B cell (primary cell): ENCODE measurements at regions not wholly inside any gene's neighbourhood (a gene's known extent, or its start where the extent isn't known, plus 50 kb on each side); places are given as distances from the start of the nearest gene placed in this dataset.

Experiments
- ATAC-seq: fragments of 200-7000 bp; cut with Tn5 transposase; one replicate; pipeline ENCODE4 v1.10.0; 2021; ENCODE audit warnings: low read depth, mild to moderate bottlenecking, moderate number of reproducible peaks, moderate library complexity
- CTCF ChIA-PET: fragments of 350-600 bp; sonication (Branson Sonifier 250); formaldehyde crosslinking; loops from one replicate; lab custom pipeline; 2021; ENCODE audit warnings: antibody characterized with exemption, inconsistent platforms; lab: Charles Lee
- POLR2A ChIA-PET: fragments of 350-600 bp; sonication (Branson Sonifier 250); formaldehyde crosslinking; loops from one replicate; lab custom pipeline; 2021; ENCODE audit warnings: antibody characterized with exemption; lab: Charles Lee
- DNase-seq: peaks from one replicate; pipeline ENCODE4 v3.0.0; 2013
- H2AFZ ChIP-seq: 2 replicates; pipeline ENCODE4 v1.6.1; 2012; ENCODE audit warnings: mild to moderate bottlenecking, low read depth, low read length; ENCODE audit not compliant: insufficient read depth, poor library complexity, severe bottlenecking
- H3K27ac ChIP-seq, 2 donors: 1 replicate in 1 of 2; 2 replicates in 1 of 2; pipeline ENCODE4 v1.5.1; 2012 to 2013; ENCODE audit warnings: low read length in 2 of 2, mild to moderate bottlenecking in 2 of 2, moderate library complexity in 1 of 2
- H3K27me3 ChIP-seq, 4 experiments: fragments of 200-600 bp in 1 of 4; sonication (generic) in 1 of 4; replicated peaks in 1 of 4; 1 replicate in 2 of 4; 2 replicates in 2 of 4; pipeline versions ENCODE4 v1.6.1 to v1.7.0; 2013 to 2016; ENCODE audit warnings: low read length in 3 of 4, mild to moderate bottlenecking in 2 of 4, mixed read lengths in 1 of 4, moderate library complexity in 1 of 4; ENCODE audit not compliant: insufficient read depth in 4 of 4, control insufficient read depth in 3 of 4; ENCODE audit errors: control extremely low read depth in 1 of 4
- H3K36me3 ChIP-seq, 2 experiments: replicated peaks in 1 of 2; 1 replicate in 1 of 2; 2 replicates in 1 of 2; pipeline versions ENCODE4 v1.6.1 to v1.7.1; 2013; ENCODE audit warnings: low read length in 1 of 2; ENCODE audit not compliant: insufficient read depth in 2 of 2, control insufficient read depth in 1 of 2; ENCODE audit errors: control extremely low read depth in 1 of 2, extremely low read depth in 1 of 2
- H3K4me1 ChIP-seq, 2 donors: fragments of 200-600 bp in 1 of 2; sonication (generic) in 1 of 2; 1 replicate in 1 of 2; 2 replicates in 1 of 2; pipeline versions ENCODE4 v1.5.1 to v1.6.1; 2013 to 2017; ENCODE audit warnings: low read length in 2 of 2; ENCODE audit not compliant: control insufficient read depth in 2 of 2, insufficient read depth in 2 of 2
- H3K4me2 ChIP-seq: replicated peaks from 2 replicates; pipeline ENCODE3; 2012; ENCODE audit warnings: mild to moderate bottlenecking, low read depth, low read length; ENCODE audit not compliant: poor library complexity, severe bottlenecking
- H3K4me3 ChIP-seq, 5 experiments: fragments of 200-600 bp in 1 of 5; sonication (generic) in 1 of 5; 1 replicate in 3 of 5; 2 replicates in 2 of 5; pipeline versions ENCODE4 v1.5.1 to v1.7.0; 2011 to 2016; ENCODE audit warnings: low read length in 4 of 5, mild to moderate bottlenecking in 4 of 5, low read depth in 2 of 5, control low read depth in 1 of 5, moderate library complexity in 1 of 5; ENCODE audit not compliant: insufficient read depth in 1 of 5; ENCODE audit errors: control extremely low read depth in 1 of 5, extremely low read depth in 1 of 5
- H3K79me2 ChIP-seq: fragments of 200-600 bp; sonication (generic); one replicate; pipeline ENCODE4 v1.6.0; 2016; ENCODE audit warnings: low read length; ENCODE audit not compliant: control insufficient read depth, insufficient read depth
- H3K9ac ChIP-seq: fragments of 200-600 bp; sonication (generic); 2 replicates; pipeline ENCODE4 v1.6.1; 2017; ENCODE audit warnings: mild to moderate bottlenecking, low read length, moderate library complexity
- H3K9me3 ChIP-seq, 3 donors: one replicate each; pipeline versions ENCODE4 v1.6.1 to v1.7.1; 2013; ENCODE audit warnings: low read length in 2 of 3; ENCODE audit not compliant: control insufficient read depth in 2 of 3, insufficient read depth in 1 of 3; ENCODE audit errors: control extremely low read depth in 1 of 3
- H4K20me1 ChIP-seq: 2 replicates; pipeline ENCODE4 v1.6.0; 2012; ENCODE audit warnings: mild to moderate bottlenecking, low read length; ENCODE audit not compliant: insufficient read depth, control insufficient read depth, poor library complexity, severe bottlenecking
- H3K27ac Mint-ChIP-seq: one replicate; pipeline ENCODE4 v1.8.0; 2021; ENCODE audit warnings: mixed read lengths
- H3K27me3 Mint-ChIP-seq: one replicate; pipeline ENCODE4 v1.8.0; 2021; ENCODE audit warnings: mixed read lengths
- H3K4me1 Mint-ChIP-seq: one replicate; pipeline ENCODE4 v1.8.0; 2021; ENCODE audit warnings: mixed read lengths
- H3K4me3 Mint-ChIP-seq: one replicate; pipeline ENCODE4 v1.8.0; 2021; ENCODE audit warnings: mixed read lengths
- H3K9me3 Mint-ChIP-seq: one replicate; pipeline ENCODE4 v1.8.0; 2022; ENCODE audit warnings: mixed read lengths; ENCODE audit not compliant: insufficient read depth
- EZH2 ChIP-seq: IDR thresholded peaks from 2 replicates; pipeline ENCODE4 v1.6.1; 2012; ENCODE audit warnings: borderline replicate concordance, low read depth, mild to moderate bottlenecking, moderate library complexity, low read length; ENCODE audit not compliant: insufficient read depth, poor library complexity, severe bottlenecking
- WGBS: methylation state at CpG from one replicate; pipeline ENCODE4 v1.1.5; 2013; ENCODE audit warnings: missing lambda C conversion rate; ENCODE audit not compliant: insufficient coverage; 5-methylcytosine and 5-hydroxymethylcytosine counted together
- intact Hi-C: fragments of 100-400 bp; cut with micrococcal nuclease; formaldehyde crosslinking; loops from one replicate; pipeline ENCODE4 v1.10.0; 2022
- TF ChIP-seq, protein P1 (sequence below): fragments of 200-600 bp; IDR thresholded peaks from one replicate; pipeline ENCODE4 v1.8.0; 2022; ENCODE audit warnings: antibody characterized with exemption, mild to moderate bottlenecking

- Mint-ChIP-seq H3K4me3 (no peak overlapping the region), H3K9me3 (no peaks in the 10 kb centered on the region), H3K27me3 (no peaks in the 10 kb centered on the region), H3K4me1 (no peaks in the 10 kb centered on the region), H3K27ac (no peak overlapping the region)
- Histone ChIP-seq H3K4me1 (no peaks in the 10 kb centered on the region), H2AFZ (no peak overlapping the region), H3K9me3 (no peaks in the 10 kb centered on the region), H4K20me1 (no peaks in the 10 kb centered on the region), H3K27ac (no peak overlapping the region), H3K4me3 (no peak overlapping the region), H3K27me3 (no peaks in the 10 kb centered on the region), H3K4me2 (no peak overlapping the region), H3K36me3 (no peaks in the 10 kb centered on the region), H3K9ac (no peak overlapping the region), H3K79me2 (no peaks in the 10 kb centered on the region)
- ChIA-PET CTCF (no interaction called here), POLR2A (no interaction called here)
- no peak for TF ChIP-seq EZH2
- TF ChIP-seq, protein P1, sequence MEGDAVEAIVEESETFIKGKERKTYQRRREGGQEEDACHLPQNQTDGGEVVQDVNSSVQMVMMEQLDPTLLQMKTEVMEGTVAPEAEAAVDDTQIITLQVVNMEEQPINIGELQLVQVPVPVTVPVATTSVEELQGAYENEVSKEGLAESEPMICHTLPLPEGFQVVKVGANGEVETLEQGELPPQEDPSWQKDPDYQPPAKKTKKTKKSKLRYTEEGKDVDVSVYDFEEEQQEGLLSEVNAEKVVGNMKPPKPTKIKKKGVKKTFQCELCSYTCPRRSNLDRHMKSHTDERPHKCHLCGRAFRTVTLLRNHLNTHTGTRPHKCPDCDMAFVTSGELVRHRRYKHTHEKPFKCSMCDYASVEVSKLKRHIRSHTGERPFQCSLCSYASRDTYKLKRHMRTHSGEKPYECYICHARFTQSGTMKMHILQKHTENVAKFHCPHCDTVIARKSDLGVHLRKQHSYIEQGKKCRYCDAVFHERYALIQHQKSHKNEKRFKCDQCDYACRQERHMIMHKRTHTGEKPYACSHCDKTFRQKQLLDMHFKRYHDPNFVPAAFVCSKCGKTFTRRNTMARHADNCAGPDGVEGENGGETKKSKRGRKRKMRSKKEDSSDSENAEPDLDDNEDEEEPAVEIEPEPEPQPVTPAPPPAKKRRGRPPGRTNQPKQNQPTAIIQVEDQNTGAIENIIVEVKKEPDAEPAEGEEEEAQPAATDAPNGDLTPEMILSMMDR = no peak
- ATAC-seq = no peak
- WGBS = 70% methylated on average over 5 of the region's 5 CpGs
- intact Hi-C loops = no loop called here
- no peak for DNase-seq
Measured at GRCh38 chr4:173960398-173960797, 323.1 kb downstream of the FBXO8 start.

- POLR2A ChIA-PET = no interaction called here
Measured at GRCh38 chr4:173958445-173958844, 325.0 kb downstream of the FBXO8 start.

More at GRCh38 chr4:173958445-173958844, 325.0 kb downstream of the FBXO8 start:
- DNase-seq = no peak
- Histone ChIP-seq H3K9me3 (no peaks in the 10 kb centered on the region), H3K79me2 (no peaks in the 10 kb centered on the region), H3K4me1 (no peaks in the 10 kb centered on the region), H3K27me3 (no peaks in the 10 kb centered on the region), H3K27ac (no peak overlapping the region), H3K4me2 (no peak overlapping the region), H4K20me1 (no peaks in the 10 kb centered on the region), H3K36me3 (no peaks in the 10 kb centered on the region), H2AFZ (no peak overlapping the region), H3K9ac (no peak overlapping the region), H3K4me3 (no peak overlapping the region)
- intact Hi-C loops = no loop called here
- Mint-ChIP-seq H3K27ac (no peak overlapping the region), H3K4me3 (no peak overlapping the region), H3K9me3 (no peaks in the 10 kb centered on the region), H3K4me1 (no peaks in the 10 kb centered on the region), H3K27me3 (no peaks in the 10 kb centered on the region)
- ATAC-seq = no peak
- TF ChIP-seq EZH2 = no peak
- TF ChIP-seq, protein P1 = no peak
- CTCF ChIA-PET = no interaction called here
- WGBS = no CpG with 5 or more reads among the region's 1 CpG
